ENCODE measurements at regions not wholly inside any gene's neighbourhood (a gene's known extent, or its start where the extent isn't known, plus 50 kb on each side); places are given as distances from the start of the nearest gene placed in this dataset.

DNA sequence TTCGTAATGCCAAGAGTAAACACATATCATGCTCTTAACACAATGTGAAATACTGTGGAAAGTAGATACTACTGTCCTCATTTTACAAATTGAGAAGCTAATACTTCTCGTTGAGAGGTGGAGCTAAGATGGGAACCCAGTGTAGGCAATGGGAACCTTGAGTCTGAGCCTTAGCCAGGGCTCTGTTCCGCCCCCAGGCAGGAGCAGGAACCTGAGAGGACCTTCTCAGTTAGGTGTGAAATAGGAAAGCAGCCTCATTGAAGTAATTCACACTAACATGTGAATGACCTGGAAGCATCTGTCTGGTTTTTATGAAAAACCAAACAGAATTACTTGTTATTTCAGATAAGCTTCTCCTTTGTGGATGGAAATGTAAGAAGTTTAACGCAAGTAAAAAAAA, 62.6 kb upstream of the RBFOX1 start:
- in situ Hi-C loops (cut with MboI; ENCODE audit: low pct_ligation_motif_present in 1 of 4, low pct_unique_long_range_greater_than_20kb in 1 of 4, low sequenced_read_pairs in 3 of 4) (no loop called here), intact Hi-C loops (cut with DNase I; ENCODE audit: low total_unique reads) (no loop called here)
- Histone ChIP-seq H3K36me3 (no peaks in the 10 kb centered on the region), H3K27ac (no peak overlapping the region), H3K4me1 (no peaks in the 10 kb centered on the region), H3K9me3 (no peaks in the 10 kb centered on the region), H3K4me3 (no peak overlapping the region), H3K27me3 (no peaks in the 10 kb centered on the region)
- 56 to 62% methylated on average over 3 to 4 of the region's 4 CpGs for WGBS, 2 donors (ENCODE audit: low coverage in 1 of 2)
- TF ChIP-seq POLR2AphosphoS5 (IDR thresholded peaks at IDR 0.05): no peak
- no peak for TF ChIP-seq POLR2A (IDR thresholded peaks at IDR 0.05)
- TF ChIP-seq, protein P1, sequence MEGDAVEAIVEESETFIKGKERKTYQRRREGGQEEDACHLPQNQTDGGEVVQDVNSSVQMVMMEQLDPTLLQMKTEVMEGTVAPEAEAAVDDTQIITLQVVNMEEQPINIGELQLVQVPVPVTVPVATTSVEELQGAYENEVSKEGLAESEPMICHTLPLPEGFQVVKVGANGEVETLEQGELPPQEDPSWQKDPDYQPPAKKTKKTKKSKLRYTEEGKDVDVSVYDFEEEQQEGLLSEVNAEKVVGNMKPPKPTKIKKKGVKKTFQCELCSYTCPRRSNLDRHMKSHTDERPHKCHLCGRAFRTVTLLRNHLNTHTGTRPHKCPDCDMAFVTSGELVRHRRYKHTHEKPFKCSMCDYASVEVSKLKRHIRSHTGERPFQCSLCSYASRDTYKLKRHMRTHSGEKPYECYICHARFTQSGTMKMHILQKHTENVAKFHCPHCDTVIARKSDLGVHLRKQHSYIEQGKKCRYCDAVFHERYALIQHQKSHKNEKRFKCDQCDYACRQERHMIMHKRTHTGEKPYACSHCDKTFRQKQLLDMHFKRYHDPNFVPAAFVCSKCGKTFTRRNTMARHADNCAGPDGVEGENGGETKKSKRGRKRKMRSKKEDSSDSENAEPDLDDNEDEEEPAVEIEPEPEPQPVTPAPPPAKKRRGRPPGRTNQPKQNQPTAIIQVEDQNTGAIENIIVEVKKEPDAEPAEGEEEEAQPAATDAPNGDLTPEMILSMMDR (IDR thresholded peaks at IDR 0.05): no peak
- TF ChIP-seq EP300 (IDR thresholded peaks at IDR 0.05; ENCODE audit: low read depth): no peak
- DNase-seq: no peak

DNA sequence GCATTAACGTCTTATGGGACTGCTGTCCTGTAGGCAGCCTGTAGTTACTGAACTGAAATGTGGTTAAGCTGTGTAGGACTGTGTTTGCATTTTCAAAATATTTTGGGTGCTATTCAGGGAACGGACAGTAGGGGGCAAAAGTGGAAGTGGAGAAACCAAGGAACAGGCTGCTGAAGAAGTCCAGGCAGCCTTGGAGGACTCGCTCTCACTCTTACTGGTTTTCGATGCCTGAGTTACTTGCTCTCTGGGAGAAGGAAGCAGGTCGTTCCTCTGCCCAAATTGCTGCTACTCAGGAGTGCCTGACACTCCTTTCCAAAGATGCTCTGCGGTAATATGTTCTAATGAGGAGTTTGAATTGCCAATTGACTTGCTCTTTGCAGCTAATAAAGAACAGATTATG, 64.5 kb upstream of the RBFOX1 start:
- DNase-seq: no peak
- Histone ChIP-seq H3K27ac (no peak overlapping the region), H3K4me1 (no peaks in the 10 kb centered on the region), H3K36me3 (no peaks in the 10 kb centered on the region), H3K9me3 (no peaks in the 10 kb centered on the region), H3K27me3 (no peaks in the 10 kb centered on the region), H3K4me3 (no peak overlapping the region)
- intact Hi-C loops (cut with DNase I; ENCODE audit: low total_unique reads) (no loop called here), in situ Hi-C loops (cut with MboI; ENCODE audit: low pct_ligation_motif_present in 1 of 4, low pct_unique_long_range_greater_than_20kb in 1 of 4, low sequenced_read_pairs in 3 of 4) (no loop called here)
- no peak for TF ChIP-seq EP300 (IDR thresholded peaks at IDR 0.05; ENCODE audit: low read depth)
- TF ChIP-seq, protein P1 (IDR thresholded peaks at IDR 0.05): peak; percentile 26 to 58 (median 36)
- 22% methylated on average over 6 of the region's 6 CpGs; no CpG with 5 or more reads in 1 of the 2 donors for WGBS, 2 donors (ENCODE audit: low coverage in 1 of 2)

DNA sequence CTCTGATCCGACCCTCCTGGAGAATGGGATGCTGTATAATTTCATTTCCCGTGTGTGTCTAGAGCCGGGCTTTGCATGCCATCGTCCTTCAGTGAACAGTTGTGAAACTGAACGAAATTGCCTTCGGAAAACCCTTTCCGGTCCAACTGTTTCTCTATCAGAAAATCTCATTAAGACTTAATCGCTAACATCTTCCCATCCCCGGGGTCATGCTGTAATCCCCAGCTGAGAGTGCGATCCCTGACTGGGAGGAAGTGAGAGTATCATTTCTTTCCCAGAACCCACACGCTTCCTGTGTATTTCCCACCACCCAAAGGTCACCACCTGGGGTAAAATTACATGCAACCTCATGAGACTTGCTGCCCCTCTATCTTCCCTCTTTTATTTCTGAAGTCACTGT, 75.6 kb upstream of the RBFOX1 start:
- intact Hi-C loops (cut with DNase I; ENCODE audit: low total_unique reads): no loop called here
- DNase-seq: no peak
- in situ Hi-C loops (cut with MboI; ENCODE audit: low pct_ligation_motif_present in 1 of 4, low pct_unique_long_range_greater_than_20kb in 1 of 4, low sequenced_read_pairs in 3 of 4): no loop called here
- Histone ChIP-seq H3K36me3 (no peaks in the 10 kb centered on the region), H3K9me3 (no peaks in the 10 kb centered on the region), H3K27me3 (no peaks in the 10 kb centered on the region), H3K4me1 (no peaks in the 10 kb centered on the region), H3K4me3 (no peak overlapping the region), H3K27ac (no peak overlapping the region)
- TF ChIP-seq POLR2AphosphoS5 (IDR thresholded peaks at IDR 0.05): no peak
- TF ChIP-seq, protein P1 (IDR thresholded peaks at IDR 0.05): no peak
- no peak for TF ChIP-seq EP300 (IDR thresholded peaks at IDR 0.05; ENCODE audit: low read depth)
- no peak for TF ChIP-seq POLR2A (IDR thresholded peaks at IDR 0.05)
- WGBS, 2 donors (ENCODE audit: low coverage in 1 of 2): 76 to 91% methylated on average over 6 to 11 of the region's 11 CpGs

DNA sequence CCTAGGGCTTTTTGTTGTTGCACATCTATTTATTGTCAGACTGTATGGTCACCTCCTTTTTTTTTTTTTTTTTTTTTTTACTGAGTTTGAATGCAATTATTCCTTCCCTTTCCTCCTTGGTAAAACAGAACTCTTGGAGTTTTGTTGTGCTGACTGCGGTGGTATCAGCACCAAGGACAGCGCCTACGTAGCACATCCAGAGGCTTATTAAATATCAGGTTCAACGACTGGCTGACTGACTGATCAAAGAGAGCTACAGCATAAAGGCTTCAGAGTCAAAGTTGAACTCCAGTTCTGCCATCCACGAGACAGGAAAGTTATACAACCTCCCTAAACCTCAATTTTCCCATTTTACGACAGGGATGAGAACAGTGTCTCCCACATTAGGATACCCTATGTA, 86.1 kb upstream of the RBFOX1 start:
- Histone ChIP-seq H3K27me3 (no peaks in the 10 kb centered on the region), H3K27ac (no peak overlapping the region), H3K4me1 (no peaks in the 10 kb centered on the region), H3K36me3 (no peaks in the 10 kb centered on the region), H3K4me3 (no peak overlapping the region), H3K9me3 (no peaks in the 10 kb centered on the region)
- WGBS, 2 donors (ENCODE audit: low coverage in 1 of 2): 46% methylated on average over 6 of the region's 6 CpGs; no CpG with 5 or more reads in 1 of the 2 donors
- intact Hi-C loops (cut with DNase I; ENCODE audit: low total_unique reads) (no loop called here), in situ Hi-C loops (cut with MboI; ENCODE audit: low pct_ligation_motif_present in 1 of 4, low pct_unique_long_range_greater_than_20kb in 1 of 4, low sequenced_read_pairs in 3 of 4) (no loop called here)
- TF ChIP-seq EP300 (IDR thresholded peaks at IDR 0.05; ENCODE audit: low read depth): no peak
- TF ChIP-seq POLR2A (IDR thresholded peaks at IDR 0.05): no peak
- TF ChIP-seq, protein P1 (IDR thresholded peaks at IDR 0.05): no peak
- no peak for TF ChIP-seq POLR2AphosphoS5 (IDR thresholded peaks at IDR 0.05)
- DNase-seq: no peak

All from transverse colon (tissue), 4 donors.